DND-41 (cell line): ENCODE measurements at regions not wholly inside any gene's neighbourhood (a gene's known extent, or its start where the extent isn't known, plus 50 kb on each side); places are given as distances from the start of the nearest gene placed in this dataset.

ENCODE experiments used
- CTCF ChIP-seq: IDR thresholded peaks from 2 replicates; pipeline ENCODE4 v1.5.1; 2012; ENCODE audit warnings: borderline replicate concordance, low read length, moderate library complexity, mild to moderate bottlenecking; ENCODE audit not compliant: poor library complexity, severe bottlenecking; ENCODE audit errors: extremely low read depth
- EZH2 ChIP-seq: IDR thresholded peaks from 3 replicates; pipeline ENCODE4 v1.6.1; 2012; ENCODE audit warnings: borderline replicate concordance, low read depth, mild to moderate bottlenecking, moderate library complexity, low read length, inconsistent platforms; ENCODE audit not compliant: severe bottlenecking

GRCh38 chr2:134120406-134120732 lies 133.5 kb upstream of the MGAT5 start:
- no peak for TF ChIP-seq CTCF
- TF ChIP-seq EZH2: no peak
